B cell (primary cell): ENCODE measurements at regions not wholly inside any gene's neighbourhood (a gene's known extent, or its start where the extent isn't known, plus 50 kb on each side); places are given as distances from the start of the nearest gene placed in this dataset.
A peak's percentile ranks its signal among the peaks of the same experiment; 100 is the strongest.

Source experiments
- ATAC-seq: fragments of 200-7000 bp; cut with Tn5 transposase; one replicate; pipeline ENCODE4 v1.10.0; 2021; ENCODE audit warnings: low read depth, mild to moderate bottlenecking, moderate number of reproducible peaks, moderate library complexity
- CTCF ChIA-PET: fragments of 350-600 bp; sonication (Branson Sonifier 250); formaldehyde crosslinking; loops from one replicate; lab custom pipeline; 2021; ENCODE audit warnings: antibody characterized with exemption, inconsistent platforms; lab: Charles Lee
- POLR2A ChIA-PET: fragments of 350-600 bp; sonication (Branson Sonifier 250); formaldehyde crosslinking; loops from one replicate; lab custom pipeline; 2021; ENCODE audit warnings: antibody characterized with exemption; lab: Charles Lee
- DNase-seq: peaks from one replicate; pipeline ENCODE4 v3.0.0; 2013
- H2AFZ ChIP-seq: 2 replicates; pipeline ENCODE4 v1.6.1; 2012; ENCODE audit warnings: mild to moderate bottlenecking, low read depth, low read length; ENCODE audit not compliant: insufficient read depth, poor library complexity, severe bottlenecking
- H3K27ac ChIP-seq, 2 donors: 1 replicate in 1 of 2; 2 replicates in 1 of 2; pipeline ENCODE4 v1.5.1; 2012 to 2013; ENCODE audit warnings: low read length in 2 of 2, mild to moderate bottlenecking in 2 of 2, moderate library complexity in 1 of 2
- H3K27me3 ChIP-seq, 4 experiments: fragments of 200-600 bp in 1 of 4; sonication (generic) in 1 of 4; replicated peaks in 1 of 4; 1 replicate in 2 of 4; 2 replicates in 2 of 4; pipeline versions ENCODE4 v1.6.1 to v1.7.0; 2013 to 2016; ENCODE audit warnings: low read length in 3 of 4, mild to moderate bottlenecking in 2 of 4, mixed read lengths in 1 of 4, moderate library complexity in 1 of 4; ENCODE audit not compliant: insufficient read depth in 4 of 4, control insufficient read depth in 3 of 4; ENCODE audit errors: control extremely low read depth in 1 of 4
- H3K36me3 ChIP-seq, 2 experiments: replicated peaks in 1 of 2; 1 replicate in 1 of 2; 2 replicates in 1 of 2; pipeline versions ENCODE4 v1.6.1 to v1.7.1; 2013; ENCODE audit warnings: low read length in 1 of 2; ENCODE audit not compliant: insufficient read depth in 2 of 2, control insufficient read depth in 1 of 2; ENCODE audit errors: control extremely low read depth in 1 of 2, extremely low read depth in 1 of 2
- H3K4me1 ChIP-seq, 2 donors: fragments of 200-600 bp in 1 of 2; sonication (generic) in 1 of 2; 1 replicate in 1 of 2; 2 replicates in 1 of 2; pipeline versions ENCODE4 v1.5.1 to v1.6.1; 2013 to 2017; ENCODE audit warnings: low read length in 2 of 2; ENCODE audit not compliant: control insufficient read depth in 2 of 2, insufficient read depth in 2 of 2
- H3K4me2 ChIP-seq: replicated peaks from 2 replicates; pipeline ENCODE3; 2012; ENCODE audit warnings: mild to moderate bottlenecking, low read depth, low read length; ENCODE audit not compliant: poor library complexity, severe bottlenecking
- H3K4me3 ChIP-seq, 5 experiments: fragments of 200-600 bp in 1 of 5; sonication (generic) in 1 of 5; 1 replicate in 3 of 5; 2 replicates in 2 of 5; pipeline versions ENCODE4 v1.5.1 to v1.7.0; 2011 to 2016; ENCODE audit warnings: low read length in 4 of 5, mild to moderate bottlenecking in 4 of 5, low read depth in 2 of 5, control low read depth in 1 of 5, moderate library complexity in 1 of 5; ENCODE audit not compliant: insufficient read depth in 1 of 5; ENCODE audit errors: control extremely low read depth in 1 of 5, extremely low read depth in 1 of 5
- H3K79me2 ChIP-seq: fragments of 200-600 bp; sonication (generic); one replicate; pipeline ENCODE4 v1.6.0; 2016; ENCODE audit warnings: low read length; ENCODE audit not compliant: control insufficient read depth, insufficient read depth
- H3K9ac ChIP-seq: fragments of 200-600 bp; sonication (generic); 2 replicates; pipeline ENCODE4 v1.6.1; 2017; ENCODE audit warnings: mild to moderate bottlenecking, low read length, moderate library complexity
- H3K9me3 ChIP-seq, 3 donors: one replicate each; pipeline versions ENCODE4 v1.6.1 to v1.7.1; 2013; ENCODE audit warnings: low read length in 2 of 3; ENCODE audit not compliant: control insufficient read depth in 2 of 3, insufficient read depth in 1 of 3; ENCODE audit errors: control extremely low read depth in 1 of 3
- H4K20me1 ChIP-seq: 2 replicates; pipeline ENCODE4 v1.6.0; 2012; ENCODE audit warnings: mild to moderate bottlenecking, low read length; ENCODE audit not compliant: insufficient read depth, control insufficient read depth, poor library complexity, severe bottlenecking
- H3K27ac Mint-ChIP-seq: one replicate; pipeline ENCODE4 v1.8.0; 2021; ENCODE audit warnings: mixed read lengths
- H3K27me3 Mint-ChIP-seq: one replicate; pipeline ENCODE4 v1.8.0; 2021; ENCODE audit warnings: mixed read lengths
- H3K4me1 Mint-ChIP-seq: one replicate; pipeline ENCODE4 v1.8.0; 2021; ENCODE audit warnings: mixed read lengths
- H3K4me3 Mint-ChIP-seq: one replicate; pipeline ENCODE4 v1.8.0; 2021; ENCODE audit warnings: mixed read lengths
- H3K9me3 Mint-ChIP-seq: one replicate; pipeline ENCODE4 v1.8.0; 2022; ENCODE audit warnings: mixed read lengths; ENCODE audit not compliant: insufficient read depth
- CTCF ChIP-seq: fragments of 200-600 bp; IDR thresholded peaks from one replicate; pipeline ENCODE4 v1.8.0; 2022; ENCODE audit warnings: antibody characterized with exemption, mild to moderate bottlenecking
- EZH2 ChIP-seq: IDR thresholded peaks from 2 replicates; pipeline ENCODE4 v1.6.1; 2012; ENCODE audit warnings: borderline replicate concordance, low read depth, mild to moderate bottlenecking, moderate library complexity, low read length; ENCODE audit not compliant: insufficient read depth, poor library complexity, severe bottlenecking
- WGBS: methylation state at CpG from one replicate; pipeline ENCODE4 v1.1.5; 2013; ENCODE audit warnings: missing lambda C conversion rate; ENCODE audit not compliant: insufficient coverage; 5-methylcytosine and 5-hydroxymethylcytosine counted together
- intact Hi-C: fragments of 100-400 bp; cut with micrococcal nuclease; formaldehyde crosslinking; loops from one replicate; pipeline ENCODE4 v1.10.0; 2022

- Histone ChIP-seq H3K4me2 (no peak overlapping the region), H3K4me1 (no peaks in the 10 kb centered on the region), H3K79me2 (no peaks in the 10 kb centered on the region), H2AFZ (no peak overlapping the region), H3K4me3 (no peak overlapping the region), H3K36me3 (no peaks in the 10 kb centered on the region), H3K9me3 (no peaks in the 10 kb centered on the region), H3K9ac (no peak overlapping the region), H3K27me3 (no peaks in the 10 kb centered on the region), H4K20me1 (no peaks in the 10 kb centered on the region), H3K27ac (no peak overlapping the region)
- Mint-ChIP-seq H3K9me3 (no peaks in the 10 kb centered on the region), H3K4me3 (no peak overlapping the region), H3K27me3 (peaks cover 6% of the 10 kb centered on the region), H3K27ac (no peak overlapping the region), H3K4me1 (no peaks in the 10 kb centered on the region)
- intact Hi-C loops, result loop anchor here (5.0 kb wide), 1 partner anchor 606 kb away; no protein-coding TSS in a partner anchor
- no peak for ATAC-seq
- WGBS, result 7% methylated on average over 5 of the region's 7 CpGs
- ChIA-PET POLR2A (no interaction called here), CTCF (interaction anchor here (0.6 to 5.9 kb wide), 15 partner anchors 10 to 1270 kb away, joined by 3 to 52 read pairs (median 3); no protein-coding TSS in a partner anchor)
- peak; percentile 67 for DNase-seq
- no peak for TF ChIP-seq EZH2
- TF ChIP-seq CTCF, result peak; percentile 81
Measured at GRCh38 chr16:16861546-16861945, 482.6 kb downstream of the NPIPA7 start.

GRCh38 chr16:16863672-16864071, 484.7 kb downstream of the NPIPA7 start:
- DNase-seq, result no peak
- Histone ChIP-seq H4K20me1 (no peaks in the 10 kb centered on the region), H3K79me2 (no peaks in the 10 kb centered on the region), H3K9me3 (no peaks in the 10 kb centered on the region), H3K36me3 (no peaks in the 10 kb centered on the region), H3K4me3 (no peak overlapping the region), H3K4me1 (no peaks in the 10 kb centered on the region), H3K27me3 (no peaks in the 10 kb centered on the region), H3K27ac (no peak overlapping the region), H3K4me2 (no peak overlapping the region), H2AFZ (no peak overlapping the region), H3K9ac (no peak overlapping the region)
- POLR2A ChIA-PET, result no interaction called here
- intact Hi-C loops, result loop anchor here (5.0 kb wide), 1 partner anchor 604 kb away; no protein-coding TSS in a partner anchor
- Mint-ChIP-seq H3K4me3 (no peak overlapping the region), H3K9me3 (no peaks in the 10 kb centered on the region), H3K27me3 (peaks cover 8% of the 10 kb centered on the region), H3K27ac (no peak overlapping the region), H3K4me1 (no peaks in the 10 kb centered on the region)
- no peak for TF ChIP-seq EZH2
- no peak for TF ChIP-seq CTCF
- ATAC-seq, result no peak
- CTCF ChIA-PET, result interaction anchor here (0.8 to 4.9 kb wide), 2 partner anchors 715 to 1268 kb away, joined by 3 to 52 read pairs; no protein-coding TSS in a partner anchor
- 100% methylated on average over 4 of the region's 6 CpGs for WGBS
